H1 (cell line): ENCODE measurements at regions not wholly inside any gene's neighbourhood (a gene's known extent, or its start where the extent isn't known, plus 50 kb on each side); places are given as distances from the start of the nearest gene placed in this dataset.
A peak's percentile ranks its signal among the peaks of the same experiment; 100 is the strongest.

ENCODE experiments used
- CTCF ChIA-PET: fragments of 300-600 bp; sonication (Branson Sonifier 250); formaldehyde crosslinking; loops from one replicate; lab custom pipeline; 2021; ENCODE audit not compliant: partially characterized antibody; lab: Charles Lee
- POLR2A ChIA-PET: fragments of 300-600 bp; sonication (Branson Sonifier 250); formaldehyde crosslinking; loops from one replicate; lab custom pipeline; 2021; ENCODE audit warnings: inconsistent platforms; ENCODE audit not compliant: partially characterized antibody; lab: Charles Lee
- DNase-seq, 2 experiments: peaks; one replicate each; pipeline versions ENCODE4 v3.0.0 to v3.0.0-alpha.2; 2010 to 2022; ENCODE audit warnings: low spot score in 2 of 2, low read depth in 1 of 2, mixed read lengths in 1 of 2
- FAIRE-seq: peaks from 2 replicates; lab custom pipeline; 2011; peaks lifted over from hg19 to GRCh38; lab: Jason Lieb, UNC
- H2AFZ ChIP-seq: 2 replicates; pipeline ENCODE4 v1.8.1; 2012; ENCODE audit warnings: low read length, inconsistent platforms
- H2AK5ac ChIP-seq: 2 replicates; pipeline ENCODE4 v1.6.1; 2013; ENCODE audit warnings: low read depth, low read length
- H2BK120ac ChIP-seq: replicated peaks from 2 replicates; pipeline ENCODE3; 2013; ENCODE audit warnings: low read depth, low read length, inconsistent platforms
- H2BK12ac ChIP-seq: 2 replicates; pipeline ENCODE4 v1.6.1; 2013; ENCODE audit warnings: low read depth, low read length
- H2BK15ac ChIP-seq: 2 replicates; pipeline ENCODE4 v1.6.1; 2013; ENCODE audit warnings: low read length
- H2BK20ac ChIP-seq: 2 replicates; pipeline ENCODE4 v1.6.1; 2013; ENCODE audit warnings: low read length
- H2BK5ac ChIP-seq: 2 replicates; pipeline ENCODE4 v1.6.1; 2013; ENCODE audit warnings: low read depth, low read length
- H3K14ac ChIP-seq: 2 replicates; pipeline ENCODE4 v1.6.1; 2013; ENCODE audit warnings: inconsistent platforms; ENCODE audit not compliant: insufficient read length
- H3K18ac ChIP-seq: 2 replicates; pipeline ENCODE4 v1.6.1; 2013; ENCODE audit warnings: low read length; ENCODE audit errors: extremely low read depth
- H3K23ac ChIP-seq: 2 replicates; pipeline ENCODE4 v1.6.1; 2013; ENCODE audit warnings: inconsistent platforms; ENCODE audit not compliant: insufficient read length
- H3K23me2 ChIP-seq: 2 replicates; pipeline ENCODE4 v1.6.1; 2013; ENCODE audit warnings: low read depth, low read length
- H3K27ac ChIP-seq: 2 replicates; pipeline ENCODE4 v1.6.1; 2011; ENCODE audit warnings: low read depth, low read length, inconsistent platforms
- H3K27me3 ChIP-seq, 4 experiments: replicated peaks in 1 of 4; 1 replicate in 1 of 4; 2 replicates in 3 of 4; pipeline versions ENCODE4 v1.6.1 to v1.8.1; 2011 to 2013; ENCODE audit warnings: low read length in 3 of 4, mild to moderate bottlenecking in 3 of 4, inconsistent platforms in 2 of 4, mixed read lengths in 2 of 4, moderate library complexity in 1 of 4; ENCODE audit not compliant: control insufficient read depth in 3 of 4, insufficient read depth in 3 of 4; ENCODE audit errors: extremely low read depth in 1 of 4
- H3K36me3 ChIP-seq, 4 experiments: 2 replicates each; pipeline versions ENCODE4 v1.6.1 to v1.8.1; 2011 to 2013; ENCODE audit warnings: mild to moderate bottlenecking in 4 of 4, low read length in 3 of 4, moderate library complexity in 2 of 4, control low read depth in 1 of 4, inconsistent platforms in 1 of 4; ENCODE audit not compliant: insufficient read depth in 4 of 4, control insufficient read depth in 2 of 4
- H3K4ac ChIP-seq: replicated peaks from 2 replicates; pipeline ENCODE3; 2013; ENCODE audit warnings: low read length, low read depth, mixed read lengths, inconsistent platforms; ENCODE audit not compliant: insufficient read length
- H3K4me1 ChIP-seq, 4 experiments: replicated peaks in 1 of 4; 1 replicate in 1 of 4; 2 replicates in 3 of 4; pipeline versions ENCODE4 v1.6.1 to v1.8.1; 2011 to 2013; ENCODE audit warnings: low read length in 3 of 4, inconsistent platforms in 2 of 4, mixed read lengths in 1 of 4; ENCODE audit not compliant: insufficient read depth in 4 of 4, control insufficient read depth in 3 of 4
- H3K4me2 ChIP-seq, 2 experiments: 2 replicates each; pipeline versions ENCODE4 v1.6.1 to v1.8.1; 2011 to 2013; ENCODE audit warnings: low read depth in 2 of 2, low read length in 2 of 2, control low read depth in 1 of 2, inconsistent platforms in 1 of 2, mild to moderate bottlenecking in 1 of 2; ENCODE audit not compliant: insufficient read depth in 1 of 2
- H3K4me3 ChIP-seq, 4 experiments: fragments of 200-600, 300-600 bp in 1 of 4; sonication (generic), shearing (Covaris generic), sonication (Bioruptor Twin) in 1 of 4; 2 replicates each; pipeline versions ENCODE4 v1.5.1 to v1.8.1; 2011 to 2016; ENCODE audit warnings: low read length in 4 of 4, low read depth in 3 of 4, control low read depth in 2 of 4, inconsistent platforms in 2 of 4, mild to moderate bottlenecking in 2 of 4, mixed read lengths in 1 of 4, moderate library complexity in 1 of 4; ENCODE audit not compliant: insufficient read depth in 2 of 4; ENCODE audit errors: extremely low read depth in 1 of 4
- H3K56ac ChIP-seq: replicated peaks from 2 replicates; pipeline ENCODE3; 2013; ENCODE audit warnings: low read depth, mild to moderate bottlenecking, mixed read lengths, low read length, inconsistent platforms; ENCODE audit not compliant: insufficient read length
- H3K79me1 ChIP-seq: 2 replicates; pipeline ENCODE4 v1.6.1; 2013; ENCODE audit warnings: low read depth, low read length, control low read depth
- H3K79me2 ChIP-seq, 2 experiments: 2 replicates each; pipeline versions ENCODE4 v1.6.1 to v1.8.1; 2012 to 2013; ENCODE audit warnings: low read length in 2 of 2, mild to moderate bottlenecking in 2 of 2, inconsistent platforms in 1 of 2; ENCODE audit not compliant: insufficient read depth in 2 of 2, control insufficient read depth in 1 of 2
- H3K9ac ChIP-seq, 4 experiments: replicated peaks in 1 of 4; 1 replicate in 1 of 4; 2 replicates in 3 of 4; pipeline versions ENCODE4 v1.6.1 to v1.8.1; 2011 to 2013; ENCODE audit warnings: low read depth in 3 of 4, low read length in 3 of 4, control low read depth in 2 of 4, mild to moderate bottlenecking in 2 of 4, moderate library complexity in 2 of 4, inconsistent platforms in 1 of 4; ENCODE audit errors: extremely low read depth in 1 of 4
- H3K9me3 ChIP-seq, 2 experiments: 2 replicates each; pipeline versions ENCODE4 v1.6.1 to v1.8.1; 2012 to 2013; ENCODE audit warnings: mild to moderate bottlenecking in 2 of 2, moderate library complexity in 2 of 2, control low read depth in 1 of 2, inconsistent platforms in 1 of 2, low read depth in 1 of 2, low read length in 1 of 2, mixed read lengths in 1 of 2; ENCODE audit not compliant: insufficient read depth in 2 of 2
- H4K20me1 ChIP-seq, 2 experiments: replicated peaks in 1 of 2; 2 replicates each; pipeline versions ENCODE3 to v1.8.1; 2011 to 2013; ENCODE audit warnings: inconsistent platforms in 2 of 2, low read length in 2 of 2, mild to moderate bottlenecking in 1 of 2; ENCODE audit not compliant: insufficient read depth in 2 of 2, control insufficient read depth in 1 of 2
- H4K5ac ChIP-seq: 2 replicates; pipeline ENCODE4 v1.6.1; 2013; ENCODE audit warnings: low read length, low read depth, mixed read lengths, inconsistent platforms; ENCODE audit not compliant: insufficient read length
- H4K8ac ChIP-seq: 2 replicates; pipeline ENCODE4 v1.8.0; 2013; ENCODE audit warnings: mild to moderate bottlenecking, moderate library complexity, low read length, inconsistent platforms; ENCODE audit not compliant: insufficient read depth; ENCODE audit errors: extremely low read depth
- H4K91ac ChIP-seq: replicated peaks from 2 replicates; pipeline ENCODE3; 2013; ENCODE audit warnings: low read length, mixed read lengths, inconsistent platforms; ENCODE audit not compliant: insufficient read length
- KDM1A ChIP-seq: fragments of 200-600, 300-600 bp; sonication (generic); IDR thresholded peaks from 2 replicates; pipeline ENCODE4 v1.7.1; 2016; ENCODE audit warnings: mild to moderate bottlenecking, low read length, borderline replicate concordance
- RAD21 ChIP-seq, 2 experiments: IDR thresholded peaks in 1 of 2; conservative IDR thresholded peaks in 1 of 2; 2 replicates each; pipeline ENCODE4 v1.6.1; 2011; ENCODE audit warnings: low read depth in 2 of 2, low read length in 2 of 2, improper control_type of control experiment in 1 of 2, inconsistent platforms in 1 of 2, mild to moderate bottlenecking in 1 of 2, moderate library complexity in 1 of 2
- SUZ12 ChIP-seq: fragments of 200-600 bp; sonication (generic); IDR thresholded peaks from 2 replicates; pipeline ENCODE4 v1.6.1; 2012; ENCODE audit warnings: mild to moderate bottlenecking, inconsistent platforms, low read length, moderate library complexity, mixed read lengths
- WGBS, 2 experiments: shearing (Covaris generic) in 1 of 2; methylation state at CpG; one replicate each; pipeline versions ENCODE4 v1.1.6 to v1.1.7; 2013 to 2015; ENCODE audit warnings: low lambda C conversion rate in 2 of 2, mixed read lengths in 2 of 2, inconsistent platforms in 1 of 2, low coverage in 1 of 2, missing lambda C conversion rate in 1 of 2; ENCODE audit not compliant: insufficient replicate concordance in 2 of 2, insufficient coverage in 1 of 2, insufficient read length in 1 of 2; ENCODE audit errors: extremely low coverage in 1 of 2, missing lambda C conversion rate in 1 of 2; 5-methylcytosine and 5-hydroxymethylcytosine counted together
- TF ChIP-seq, protein P1 (sequence below), 3 experiments: IDR thresholded peaks; 1 replicate in 2 of 3; 2 replicates in 1 of 3; pipeline versions ENCODE4 v1.5.1 to v1.6.1; 2011; ENCODE audit warnings: low read length in 3 of 3, mild to moderate bottlenecking in 3 of 3, inconsistent platforms in 2 of 3, low read depth in 1 of 3, moderate library complexity in 1 of 3; ENCODE audit not compliant: insufficient read depth in 1 of 3; ENCODE audit errors: control extremely low read depth in 1 of 3
- TF ChIP-seq, protein P2 (sequence below): IDR thresholded peaks from 2 replicates; pipeline ENCODE4 v1.6.1; 2012; ENCODE audit warnings: inconsistent platforms
- TF ChIP-seq, protein P3 (sequence below): IDR thresholded peaks from 2 replicates; pipeline ENCODE4 v1.6.1; 2012; ENCODE audit warnings: inconsistent platforms

DNA sequence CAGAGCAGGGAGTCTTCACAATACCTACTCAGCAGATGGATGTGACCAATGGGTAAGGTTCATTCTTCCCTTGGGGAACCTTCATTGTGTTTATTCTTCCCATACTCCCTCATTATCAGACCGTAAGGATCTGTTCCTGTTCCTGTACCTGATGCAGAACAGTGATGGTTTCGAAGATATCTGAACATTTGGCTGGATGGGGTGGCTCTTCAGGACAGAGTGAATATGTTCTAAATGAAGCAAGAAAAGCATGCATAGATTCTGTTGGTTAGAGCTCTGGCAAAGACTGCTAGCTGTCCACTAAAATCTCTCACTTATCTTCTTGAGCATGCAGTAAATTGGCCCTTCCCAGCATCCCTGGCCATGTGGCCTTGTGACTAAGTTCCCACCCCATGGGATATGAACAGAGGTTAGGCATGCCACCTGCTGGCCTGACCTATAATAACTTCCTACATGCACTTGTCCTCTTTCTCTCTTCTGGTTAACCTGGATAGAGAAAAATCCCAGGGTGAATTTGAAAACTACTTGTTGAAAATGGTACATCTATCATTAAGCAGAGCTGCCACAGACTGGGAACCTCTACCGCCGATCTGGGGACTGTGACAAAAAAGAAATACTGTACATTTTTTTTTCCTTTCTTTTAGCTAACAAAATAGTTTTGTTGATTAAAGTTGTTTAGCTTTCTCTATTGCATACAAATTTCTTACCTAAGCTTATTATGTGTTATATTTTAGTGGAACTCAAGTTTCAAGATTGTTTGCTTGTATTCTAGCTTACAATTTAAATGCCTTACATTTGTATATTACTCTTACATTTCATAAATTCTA is 60.0 kb upstream of the BANK1 start:
- POLR2A ChIA-PET, result no interaction called here
- Histone ChIP-seq H3K14ac (no peak overlapping the region), H2AK5ac (no peak overlapping the region), H3K27me3 (no peaks in the 10 kb centered on the region; a peak in 1 of 7 replicates), H2BK120ac (no peak overlapping the region), H3K79me1 (no peaks in the 10 kb centered on the region), H4K5ac (no peak overlapping the region), H2AFZ (peak overlapping the region; percentile 48; the same call in 1 of the 2 replicates), H3K4me2 (no peak overlapping the region), H3K23me2 (no peaks in the 10 kb centered on the region), H3K27ac (no peak overlapping the region), H3K4me3 (no peak overlapping the region), H3K18ac (no peak overlapping the region), H2BK20ac (no peak overlapping the region), H4K91ac (no peak overlapping the region), H2BK15ac (no peak overlapping the region), H2BK12ac (no peak overlapping the region), H2BK5ac (no peak overlapping the region), H3K36me3 (no peaks in the 10 kb centered on the region), H3K56ac (no peak overlapping the region), H3K4me1 (no peaks in the 10 kb centered on the region), H3K79me2 (no peaks in the 10 kb centered on the region), H3K9me3 (no peaks in the 10 kb centered on the region), H4K20me1 (no peaks in the 10 kb centered on the region), H3K4ac (no peak overlapping the region), H3K23ac (no peak overlapping the region), H4K8ac (no peak overlapping the region), H3K9ac (no peak overlapping the region)
- TF ChIP-seq SUZ12, result no peak
- TF ChIP-seq KDM1A, result no peak
- TF ChIP-seq, protein P1, sequence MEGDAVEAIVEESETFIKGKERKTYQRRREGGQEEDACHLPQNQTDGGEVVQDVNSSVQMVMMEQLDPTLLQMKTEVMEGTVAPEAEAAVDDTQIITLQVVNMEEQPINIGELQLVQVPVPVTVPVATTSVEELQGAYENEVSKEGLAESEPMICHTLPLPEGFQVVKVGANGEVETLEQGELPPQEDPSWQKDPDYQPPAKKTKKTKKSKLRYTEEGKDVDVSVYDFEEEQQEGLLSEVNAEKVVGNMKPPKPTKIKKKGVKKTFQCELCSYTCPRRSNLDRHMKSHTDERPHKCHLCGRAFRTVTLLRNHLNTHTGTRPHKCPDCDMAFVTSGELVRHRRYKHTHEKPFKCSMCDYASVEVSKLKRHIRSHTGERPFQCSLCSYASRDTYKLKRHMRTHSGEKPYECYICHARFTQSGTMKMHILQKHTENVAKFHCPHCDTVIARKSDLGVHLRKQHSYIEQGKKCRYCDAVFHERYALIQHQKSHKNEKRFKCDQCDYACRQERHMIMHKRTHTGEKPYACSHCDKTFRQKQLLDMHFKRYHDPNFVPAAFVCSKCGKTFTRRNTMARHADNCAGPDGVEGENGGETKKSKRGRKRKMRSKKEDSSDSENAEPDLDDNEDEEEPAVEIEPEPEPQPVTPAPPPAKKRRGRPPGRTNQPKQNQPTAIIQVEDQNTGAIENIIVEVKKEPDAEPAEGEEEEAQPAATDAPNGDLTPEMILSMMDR (IDR thresholded peaks at IDR 0.05; ENCODE audit: control extremely low read depth in 1 of 3, insufficient read depth in 1 of 3, low read depth in 1 of 3, low read length in 3 of 3), result peak; percentile 28 to 76 (median 66)
- TF ChIP-seq, protein P2, sequence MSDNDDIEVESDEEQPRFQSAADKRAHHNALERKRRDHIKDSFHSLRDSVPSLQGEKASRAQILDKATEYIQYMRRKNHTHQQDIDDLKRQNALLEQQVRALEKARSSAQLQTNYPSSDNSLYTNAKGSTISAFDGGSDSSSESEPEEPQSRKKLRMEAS, result peak; percentile 86
- TF ChIP-seq, protein P3, sequence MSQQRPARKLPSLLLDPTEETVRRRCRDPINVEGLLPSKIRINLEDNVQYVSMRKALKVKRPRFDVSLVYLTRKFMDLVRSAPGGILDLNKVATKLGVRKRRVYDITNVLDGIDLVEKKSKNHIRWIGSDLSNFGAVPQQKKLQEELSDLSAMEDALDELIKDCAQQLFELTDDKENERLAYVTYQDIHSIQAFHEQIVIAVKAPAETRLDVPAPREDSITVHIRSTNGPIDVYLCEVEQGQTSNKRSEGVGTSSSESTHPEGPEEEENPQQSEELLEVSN, result peak; percentile 81
- TF ChIP-seq RAD21 (IDR thresholded peaks at IDR 0.05 in 1 of 2, conservative IDR thresholded peaks at IDR 0.05 in 1 of 2; ENCODE audit: low read depth in 2 of 2, low read length in 2 of 2), result peak; percentile 90
- WGBS, 2 experiments, result 59% methylated on average over 4 of the region's 4 CpGs; no CpG with 5 or more reads in 1 of the 2 experiments
- peak; percentile 41 to 63 for DNase-seq
- FAIRE-seq, result peak; percentile 93
- CTCF ChIA-PET, result interaction anchor here (0.6 to 2.5 kb wide), 30 partner anchors 17 to 1183 kb away, joined by 3 to 17 read pairs (median 3); no protein-coding TSS in a partner anchor
